RWPE1 (cell line): ENCODE measurements at regions not wholly inside any gene's neighbourhood (a gene's known extent, or its start where the extent isn't known, plus 50 kb on each side); places are given as distances from the start of the nearest gene placed in this dataset.
"Not testable (repeated sequence)": the region's sequence is repeated elsewhere in the genome, so short reads cannot be mapped to it uniquely, and the experiment has no call there.

Experiments used
- CTCF ChIA-PET: fragments of 350-600 bp; sonication (Branson Sonifier 250); formaldehyde crosslinking; extraction: SDS; loops from one replicate; lab custom pipeline; 2021; lab: Yijun Ruan, JAX
- POLR2A ChIA-PET: fragments of 400-600 bp; formaldehyde crosslinking; extraction: SDS; loops from one replicate; lab custom pipeline; 2020; ENCODE audit warnings: antibody characterized with exemption; ENCODE audit not compliant: low non-redundant PET; lab: Yijun Ruan, JAX
- DNase-seq: peaks from one replicate; pipeline ENCODE4 v3.0.0; 2012; ENCODE audit warnings: low spot score
- H3K27ac ChIP-seq: fragments of 450-650 bp; 2 replicates; pipeline ENCODE4 v1.5.1; 2017
- CTCF ChIP-seq: fragments of 450-650 bp; conservative IDR thresholded peaks from 2 replicates; pipeline ENCODE4 v1.5.1; 2017; ENCODE audit warnings: low read depth, mild to moderate bottlenecking

DNA sequence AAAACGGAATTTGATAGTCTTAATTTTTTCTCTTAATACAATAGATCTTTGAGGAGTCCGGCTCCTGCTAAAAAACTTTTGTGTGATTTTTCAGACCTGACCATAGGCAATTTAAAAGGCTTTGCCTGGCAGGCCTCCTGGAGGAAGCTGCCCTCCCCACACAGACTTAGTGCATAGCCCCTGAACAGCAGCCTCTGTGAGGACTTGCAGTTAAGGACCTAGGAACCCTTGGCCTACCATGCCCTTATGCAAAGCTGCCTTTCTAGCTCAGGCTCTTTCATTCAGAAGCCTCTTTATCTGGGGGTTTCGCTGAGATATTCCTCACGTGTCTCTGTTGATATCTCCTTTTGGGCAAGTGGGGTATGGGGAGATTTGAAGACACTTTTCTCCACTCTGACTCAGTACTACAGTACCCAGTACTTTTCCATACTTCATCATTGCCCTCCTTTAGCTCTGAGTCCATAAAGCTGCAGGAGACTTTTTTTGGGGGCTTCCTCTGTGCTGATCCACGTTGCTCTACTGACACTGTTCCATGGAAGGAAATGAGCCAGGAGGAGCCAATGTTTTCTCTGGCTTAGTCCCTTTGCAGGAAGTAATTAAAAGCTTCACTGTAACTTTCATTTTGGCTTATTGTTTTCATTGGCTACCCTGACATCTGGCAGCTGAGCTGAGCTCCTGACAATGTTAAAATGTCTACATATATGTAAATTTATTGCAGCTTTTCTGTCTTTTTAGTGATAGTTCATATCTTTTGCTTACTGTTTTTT is 283.1 kb downstream of the TDRD3 start:
- POLR2A ChIA-PET, result no interaction called here
- CTCF ChIA-PET, result no interaction called here
- no peak for DNase-seq
- TF ChIP-seq CTCF, result no peak
- no peak overlapping the region for H3K27ac ChIP-seq

DNA sequence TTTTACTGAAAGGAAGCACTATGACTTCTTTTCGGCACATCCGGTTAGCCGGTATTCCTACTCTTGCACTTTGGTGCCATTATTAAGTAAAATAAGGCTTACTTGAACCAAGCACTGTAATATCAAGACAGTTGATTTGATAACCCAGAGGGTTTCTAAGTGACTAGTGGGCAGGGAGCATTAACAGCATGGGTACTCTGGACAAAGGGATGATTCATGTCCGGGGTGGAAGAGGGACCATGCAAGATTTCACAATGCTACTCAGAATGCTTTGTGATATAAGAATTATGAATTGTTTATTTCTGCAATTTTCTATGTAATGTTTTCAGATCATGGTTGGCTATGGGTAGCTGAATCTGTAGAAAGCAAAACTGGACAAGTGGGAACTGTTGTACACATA is 282.1 kb downstream of the TDRD3 start:
- no peak overlapping the region for H3K27ac ChIP-seq
- TF ChIP-seq CTCF, result no peak
- ChIA-PET CTCF (no interaction called here), POLR2A (no interaction called here)
- DNase-seq, result no peak

GRCh38 chr13:60671386-60671785 is 274.4 kb downstream of the TDRD3 start:
- POLR2A ChIA-PET, result no interaction called here
- CTCF ChIA-PET, result no interaction called here

GRCh38 chr13:60663788-60664187 is 266.8 kb downstream of the TDRD3 start:
- H3K27ac ChIP-seq, result no peak overlapping the region
- POLR2A ChIA-PET, result no interaction called here
- CTCF ChIA-PET, result no interaction called here
- TF ChIP-seq CTCF, result no peak
- DNase-seq, result no peak

More at GRCh38 chr13:60671386-60671785, 274.4 kb downstream of the TDRD3 start:
- no peak for TF ChIP-seq CTCF
- H3K27ac ChIP-seq, result no peak overlapping the region
- DNase-seq, result no peak

- no peak for TF ChIP-seq CTCF
- DNase-seq, result no peak
- ChIA-PET CTCF (interaction anchor here (0.6 kb wide), 1 partner anchor 280 kb away, joined by 4 read pairs; no protein-coding TSS in a partner anchor), POLR2A (no interaction called here)
- H3K27ac ChIP-seq, result no peak overlapping the region
Measured at GRCh38 chr13:60662595-60662994, 265.6 kb downstream of the TDRD3 start.

DNA sequence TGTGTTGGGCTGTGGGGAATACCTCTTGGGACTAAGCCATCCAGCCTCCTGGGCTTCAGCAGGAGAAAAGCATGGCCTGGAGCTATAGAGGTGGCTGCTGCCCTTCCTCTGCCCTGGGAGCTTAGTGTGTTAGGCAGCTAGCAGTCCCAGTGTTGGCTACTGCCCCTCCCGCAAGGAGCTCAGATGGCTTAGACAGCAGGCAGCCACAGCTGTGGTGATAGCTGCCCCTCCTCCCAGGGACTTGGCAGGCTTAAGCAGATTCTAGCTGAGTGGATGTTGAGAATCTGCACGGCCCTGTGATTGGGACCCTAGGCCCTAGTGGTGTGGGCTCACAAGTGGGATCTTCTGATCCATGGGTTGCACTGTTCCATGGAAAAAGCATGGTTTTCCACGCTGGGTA is 264.5 kb downstream of the TDRD3 start:
- DNase-seq, result no peak
- no peak overlapping the region for H3K27ac ChIP-seq
- CTCF ChIA-PET, result no interaction called here
- POLR2A ChIA-PET, result no interaction called here
- no peak for TF ChIP-seq CTCF

- DNase-seq, POLR2A ChIA-PET, H3K27ac ChIP-seq, CTCF ChIA-PET: not testable (repeated sequence)
Measured at GRCh38 chr13:60657586-60657985, 260.6 kb downstream of the TDRD3 start.
